ENCODE measurements at regions not wholly inside any gene's neighbourhood (a gene's known extent, or its start where the extent isn't known, plus 50 kb on each side); places are given as distances from the start of the nearest gene placed in this dataset.

- Histone ChIP-seq H3K4me2 (ENCODE audit: insufficient read depth, low read length) (no peak overlapping the region), H3K36me3 (ENCODE audit: insufficient read depth, low read length) (no peaks in the 10 kb centered on the region), H2AFZ (ENCODE audit: low read length) (no peak overlapping the region), H4K20me1 (ENCODE audit: insufficient read depth, low read length) (no peaks in the 10 kb centered on the region), H3K4me1 (ENCODE audit: insufficient read depth, low read length) (no peaks in the 10 kb centered on the region), H3K9me3 (ENCODE audit: low read depth, low read length) (peaks cover 3% of the 10 kb centered on the region), H3K79me2 (ENCODE audit: insufficient read depth, low read length) (no peaks in the 10 kb centered on the region), H3K27me3 (ENCODE audit: insufficient read depth, low read length) (no peaks in the 10 kb centered on the region), H3K27ac (ENCODE audit: low read depth, low read length) (no peak overlapping the region), H3K4me3 (ENCODE audit: insufficient read depth, low read length) (no peak overlapping the region)
- TF ChIP-seq CTCF (IDR thresholded peaks at IDR 0.05; ENCODE audit: extremely low read depth, low read depth, low read length), result no peak
- no peak for DNase-seq (ENCODE audit: insufficient read length, low spot score, missing footprints)
Measured at GRCh38 chr1:188867614-188868013, 1610.0 kb downstream of the BRINP3 start.

- no peak for TF ChIP-seq CTCF (IDR thresholded peaks at IDR 0.05; ENCODE audit: extremely low read depth, low read depth, low read length)
- no peaks in the 10 kb centered on the region for H3K4me1 ChIP-seq (ENCODE audit: insufficient read depth, low read length)
- DNase-seq (ENCODE audit: insufficient read length, low spot score, missing footprints), result no peak
- no peaks in the 10 kb centered on the region for H3K36me3 ChIP-seq (ENCODE audit: insufficient read depth, low read length)
- H3K27me3 ChIP-seq (ENCODE audit: insufficient read depth, low read length), result no peaks in the 10 kb centered on the region
- H2AFZ ChIP-seq (ENCODE audit: low read length), result no peak overlapping the region
- no peak overlapping the region for H3K27ac ChIP-seq (ENCODE audit: low read depth, low read length)
- H3K9me3 ChIP-seq (ENCODE audit: low read depth, low read length), result peaks cover 2% of the 10 kb centered on the region
- H4K20me1 ChIP-seq (ENCODE audit: insufficient read depth, low read length), result no peaks in the 10 kb centered on the region
- H3K79me2 ChIP-seq (ENCODE audit: insufficient read depth, low read length), result no peaks in the 10 kb centered on the region
- H3K4me2 ChIP-seq (ENCODE audit: insufficient read depth, low read length), result no peak overlapping the region
- no peak overlapping the region for H3K4me3 ChIP-seq (ENCODE audit: insufficient read depth, low read length)
Measured at GRCh38 chr1:188871164-188871563, 1606.5 kb downstream of the BRINP3 start.

- no peak for DNase-seq (ENCODE audit: insufficient read length, low spot score, missing footprints)
Measured at GRCh38 chr1:188872376-188872775, 1605.3 kb downstream of the BRINP3 start.

GRCh38 chr1:188877668-188878067, 1600.0 kb downstream of the BRINP3 start:
- Histone ChIP-seq H3K4me2 (ENCODE audit: insufficient read depth, low read length) (no peak overlapping the region), H4K20me1 (ENCODE audit: insufficient read depth, low read length) (no peaks in the 10 kb centered on the region), H3K27ac (ENCODE audit: low read depth, low read length) (no peak overlapping the region), H3K4me1 (ENCODE audit: insufficient read depth, low read length) (no peaks in the 10 kb centered on the region), H2AFZ (ENCODE audit: low read length) (no peak overlapping the region), H3K4me3 (ENCODE audit: insufficient read depth, low read length) (no peak overlapping the region), H3K27me3 (ENCODE audit: insufficient read depth, low read length) (no peaks in the 10 kb centered on the region), H3K36me3 (ENCODE audit: insufficient read depth, low read length) (no peaks in the 10 kb centered on the region), H3K9me3 (ENCODE audit: low read depth, low read length) (peaks cover 2% of the 10 kb centered on the region), H3K79me2 (ENCODE audit: insufficient read depth, low read length) (no peaks in the 10 kb centered on the region)
- DNase-seq (ENCODE audit: insufficient read length, low spot score, missing footprints), result no peak
- no peak for TF ChIP-seq CTCF (IDR thresholded peaks at IDR 0.05; ENCODE audit: extremely low read depth, low read depth, low read length)

More at GRCh38 chr1:188872376-188872775, 1605.3 kb downstream of the BRINP3 start:
- no peak overlapping the region for H3K4me3 ChIP-seq (ENCODE audit: insufficient read depth, low read length)
- no peaks in the 10 kb centered on the region for H4K20me1 ChIP-seq (ENCODE audit: insufficient read depth, low read length)
- H3K36me3 ChIP-seq (ENCODE audit: insufficient read depth, low read length), result no peaks in the 10 kb centered on the region
- H3K4me2 ChIP-seq (ENCODE audit: insufficient read depth, low read length), result no peak overlapping the region
- no peaks in the 10 kb centered on the region for H3K4me1 ChIP-seq (ENCODE audit: insufficient read depth, low read length)
- H3K27me3 ChIP-seq (ENCODE audit: insufficient read depth, low read length), result no peaks in the 10 kb centered on the region
- H3K79me2 ChIP-seq (ENCODE audit: insufficient read depth, low read length), result no peaks in the 10 kb centered on the region
- H3K9me3 ChIP-seq (ENCODE audit: low read depth, low read length), result peaks cover 2% of the 10 kb centered on the region
- H2AFZ ChIP-seq (ENCODE audit: low read length), result no peak overlapping the region
- H3K27ac ChIP-seq (ENCODE audit: low read depth, low read length), result no peak overlapping the region
- no peak for TF ChIP-seq CTCF (IDR thresholded peaks at IDR 0.05; ENCODE audit: extremely low read depth, low read depth, low read length)
